OCI-LY3 (cell line): ENCODE measurements at regions not wholly inside any gene's neighbourhood (a gene's known extent, or its start where the extent isn't known, plus 50 kb on each side); places are given as distances from the start of the nearest gene placed in this dataset.

Experiments
- H2AFZ ChIP-seq: fragments of 200-600, 300-600 bp; shearing (Covaris generic); 2 replicates; pipeline ENCODE4 v1.6.0; 2014; ENCODE audit warnings: antibody characterized with exemption, low read depth, low read length
- H3K27ac ChIP-seq: fragments of 200-600, 300-600 bp; sonication (generic); 2 replicates; pipeline ENCODE4 v1.5.1; 2014; ENCODE audit warnings: mild to moderate bottlenecking, low read length, moderate library complexity, mixed read lengths
- H3K27me3 ChIP-seq: fragments of 200-600, 300-600 bp; sonication (generic); 2 replicates; pipeline ENCODE4 v1.6.1; 2014; ENCODE audit warnings: low read depth, low read length, mixed read lengths
- H3K36me3 ChIP-seq: fragments of 200-600, 300-600 bp; sonication (generic); replicated peaks from 2 replicates; pipeline ENCODE3; 2014; ENCODE audit warnings: low read depth, low read length, mixed read lengths
- H3K4me1 ChIP-seq: fragments of 300-600, 200-600 bp; sonication (generic); 2 replicates; pipeline ENCODE4 v1.6.1; 2014; ENCODE audit warnings: low read length, mixed read lengths
- H3K4me2 ChIP-seq: fragments of 200-600, 300-600 bp; sonication (generic); 2 replicates; pipeline ENCODE4 v1.6.1; 2014; ENCODE audit warnings: low read length, mixed read lengths
- H3K4me3 ChIP-seq: fragments of 300-600, 200-600 bp; sonication (generic); 2 replicates; pipeline ENCODE4 v1.5.1; 2014; ENCODE audit warnings: antibody characterized with exemption, mild to moderate bottlenecking, low read length, moderate library complexity
- H3K79me2 ChIP-seq: fragments of 300-600, 200-600 bp; shearing (Covaris generic); 2 replicates; pipeline ENCODE4 v1.6.1; 2014; ENCODE audit warnings: mild to moderate bottlenecking, low read length, mixed read lengths
- H3K9ac ChIP-seq: fragments of 300-600, 200-600 bp; shearing (Covaris generic); 2 replicates; pipeline ENCODE4 v1.6.0; 2014; ENCODE audit warnings: mild to moderate bottlenecking, low read length, moderate library complexity
- H3K9me3 ChIP-seq: fragments of 200-600, 300-600 bp; shearing (Covaris generic); 2 replicates; pipeline ENCODE4 v1.6.1; 2014; ENCODE audit warnings: low read length, mixed read lengths; ENCODE audit not compliant: insufficient read depth
- H4K20me1 ChIP-seq: fragments of 200-600, 300-600 bp; sonication (generic); 2 replicates; pipeline ENCODE4 v1.6.1; 2016; ENCODE audit warnings: low read length, mixed read lengths; ENCODE audit not compliant: insufficient read depth
- EZH2phosphoT487 ChIP-seq: fragments of 200-600 bp; shearing (Covaris generic); IDR thresholded peaks from 2 replicates; pipeline ENCODE4 v1.6.1; 2018; ENCODE audit warnings: antibody characterized with exemption, mixed run types, low read depth
- TF ChIP-seq, protein P1 (sequence below): fragments of 200-600, 300-600 bp; sonication (generic); IDR thresholded peaks from 2 replicates; pipeline ENCODE4 v1.5.1; 2014; ENCODE audit warnings: antibody characterized with exemption, low read length, low read depth

DNA sequence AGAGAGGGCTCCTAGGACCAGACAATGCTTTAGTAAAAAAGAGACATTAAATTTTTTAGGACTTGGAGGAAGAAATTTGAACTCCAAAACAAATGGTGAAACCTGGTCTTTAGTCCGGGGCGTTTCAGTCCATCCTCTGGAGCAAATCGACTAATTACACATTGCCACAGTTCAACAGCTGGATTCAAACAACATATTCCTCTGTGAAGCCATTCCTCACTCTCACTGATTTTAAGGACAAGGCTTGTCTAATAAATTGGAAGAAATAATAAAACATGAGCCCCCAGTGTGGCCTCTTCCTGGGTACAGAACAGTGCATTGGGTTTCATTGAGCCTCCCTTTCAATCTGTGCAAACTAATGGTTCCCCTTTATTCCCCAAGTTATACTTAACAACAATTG is 165.1 kb downstream of the UCK2 start:
- H2AFZ ChIP-seq: no peak overlapping the region
- H3K4me2 ChIP-seq: no peak overlapping the region
- no peaks in the 10 kb centered on the region for H3K36me3 ChIP-seq
- H3K27me3 ChIP-seq: no peaks in the 10 kb centered on the region
- H4K20me1 ChIP-seq: no peaks in the 10 kb centered on the region
- H3K9ac ChIP-seq: no peak overlapping the region
- no peaks in the 10 kb centered on the region for H3K79me2 ChIP-seq
- H3K4me1 ChIP-seq: no peaks in the 10 kb centered on the region
- H3K4me3 ChIP-seq: no peak overlapping the region
- TF ChIP-seq, protein P1, sequence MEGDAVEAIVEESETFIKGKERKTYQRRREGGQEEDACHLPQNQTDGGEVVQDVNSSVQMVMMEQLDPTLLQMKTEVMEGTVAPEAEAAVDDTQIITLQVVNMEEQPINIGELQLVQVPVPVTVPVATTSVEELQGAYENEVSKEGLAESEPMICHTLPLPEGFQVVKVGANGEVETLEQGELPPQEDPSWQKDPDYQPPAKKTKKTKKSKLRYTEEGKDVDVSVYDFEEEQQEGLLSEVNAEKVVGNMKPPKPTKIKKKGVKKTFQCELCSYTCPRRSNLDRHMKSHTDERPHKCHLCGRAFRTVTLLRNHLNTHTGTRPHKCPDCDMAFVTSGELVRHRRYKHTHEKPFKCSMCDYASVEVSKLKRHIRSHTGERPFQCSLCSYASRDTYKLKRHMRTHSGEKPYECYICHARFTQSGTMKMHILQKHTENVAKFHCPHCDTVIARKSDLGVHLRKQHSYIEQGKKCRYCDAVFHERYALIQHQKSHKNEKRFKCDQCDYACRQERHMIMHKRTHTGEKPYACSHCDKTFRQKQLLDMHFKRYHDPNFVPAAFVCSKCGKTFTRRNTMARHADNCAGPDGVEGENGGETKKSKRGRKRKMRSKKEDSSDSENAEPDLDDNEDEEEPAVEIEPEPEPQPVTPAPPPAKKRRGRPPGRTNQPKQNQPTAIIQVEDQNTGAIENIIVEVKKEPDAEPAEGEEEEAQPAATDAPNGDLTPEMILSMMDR: no peak
- TF ChIP-seq EZH2phosphoT487: no peak
- no peaks in the 10 kb centered on the region for H3K9me3 ChIP-seq
- no peak overlapping the region for H3K27ac ChIP-seq

DNA sequence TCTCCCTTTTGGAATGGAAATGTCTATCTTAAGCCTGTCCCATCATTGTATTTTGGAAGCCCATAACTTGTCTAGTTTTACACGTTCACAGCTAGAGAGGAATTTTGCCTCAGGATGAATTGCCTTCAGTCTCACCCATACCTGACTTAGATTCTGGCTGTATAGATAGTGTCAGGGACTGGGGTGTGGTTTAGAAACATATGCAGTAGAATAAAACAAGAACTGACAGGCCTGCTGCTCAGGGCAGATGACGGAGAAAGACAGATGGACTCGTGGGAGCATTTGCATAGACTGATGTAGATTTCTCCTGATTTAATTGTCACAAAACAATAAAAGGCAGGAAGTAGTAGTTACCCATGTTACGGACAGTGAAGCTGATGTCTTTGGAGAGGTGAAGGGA is 166.7 kb downstream of the UCK2 start:
- no peak overlapping the region for H2AFZ ChIP-seq
- H3K36me3 ChIP-seq: no peaks in the 10 kb centered on the region
- H3K27me3 ChIP-seq: no peaks in the 10 kb centered on the region
- H3K4me3 ChIP-seq: no peak overlapping the region
- H3K9me3 ChIP-seq: no peaks in the 10 kb centered on the region
- H3K4me2 ChIP-seq: no peak overlapping the region
- H4K20me1 ChIP-seq: no peaks in the 10 kb centered on the region
- no peak overlapping the region for H3K9ac ChIP-seq
- H3K4me1 ChIP-seq: no peaks in the 10 kb centered on the region
- no peaks in the 10 kb centered on the region for H3K79me2 ChIP-seq
- no peak overlapping the region for H3K27ac ChIP-seq
- TF ChIP-seq, protein P1: no peak
- TF ChIP-seq EZH2phosphoT487: no peak

- no peaks in the 10 kb centered on the region for H3K9me3 ChIP-seq
- H3K4me3 ChIP-seq: no peak overlapping the region
- H2AFZ ChIP-seq: no peak overlapping the region
- 0 out of 2 replicates have a peak, but pooled peaks cover 3% of the 10 kb centered on the region for H3K27me3 ChIP-seq
- no peaks in the 10 kb centered on the region for H3K79me2 ChIP-seq
- H3K36me3 ChIP-seq: no peaks in the 10 kb centered on the region
- H3K4me1 ChIP-seq: no peaks in the 10 kb centered on the region
- no peaks in the 10 kb centered on the region for H4K20me1 ChIP-seq
- TF ChIP-seq EZH2phosphoT487: no peak
- TF ChIP-seq, protein P1: no peak
- H3K27ac ChIP-seq: no peak overlapping the region
- no peak overlapping the region for H3K9ac ChIP-seq
- H3K4me2 ChIP-seq: no peak overlapping the region
Observed at GRCh38 chr1:165999826-166000225, 167.0 kb downstream of the FAM78B start.

DNA sequence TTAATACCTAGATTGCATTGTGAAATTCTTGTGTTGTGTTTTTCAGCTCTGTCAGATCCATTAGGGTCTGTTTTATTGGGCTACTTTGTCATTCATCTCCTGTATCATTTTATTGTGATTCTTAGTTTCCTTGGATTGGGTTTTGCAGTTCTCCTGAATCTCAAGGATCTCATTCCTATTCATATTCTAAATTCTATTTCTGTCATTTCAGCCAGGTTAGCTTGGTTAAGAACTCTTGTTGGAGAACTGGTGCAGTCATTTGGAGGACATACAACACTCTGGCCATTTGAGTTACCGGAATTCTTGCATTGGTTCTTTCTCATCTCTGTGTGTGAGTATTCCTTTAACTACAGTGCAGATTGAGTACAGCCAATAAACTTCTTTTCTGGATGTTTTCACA is 159.6 kb downstream of the FAM78B start:
- no peaks in the 10 kb centered on the region for H3K79me2 ChIP-seq
- H3K9ac ChIP-seq: no peak overlapping the region
- TF ChIP-seq, protein P1: no peak
- no peak for TF ChIP-seq EZH2phosphoT487
- no peaks in the 10 kb centered on the region for H3K36me3 ChIP-seq
- no peak overlapping the region for H3K4me2 ChIP-seq
- H4K20me1 ChIP-seq: no peaks in the 10 kb centered on the region
- H3K9me3 ChIP-seq: no peaks in the 10 kb centered on the region
- no peak overlapping the region for H3K27ac ChIP-seq
- no peaks in the 10 kb centered on the region for H3K4me1 ChIP-seq
- H2AFZ ChIP-seq: no peak overlapping the region
- peaks cover 14% of the 10 kb centered on the region for H3K27me3 ChIP-seq
- no peak overlapping the region for H3K4me3 ChIP-seq
